HCT116 (cell line): ENCODE measurements at regions not wholly inside any gene's neighbourhood (a gene's known extent, or its start where the extent isn't known, plus 50 kb on each side); places are given as distances from the start of the nearest gene placed in this dataset.

ENCODE experiments used
- CBX3 ChIP-seq: IDR thresholded peaks from 2 replicates; pipeline ENCODE4 v1.6.1; 2012; ENCODE audit warnings: low read depth
- EZH2 ChIP-seq: fragments of 200-600 bp; sonication (generic); IDR thresholded peaks from 2 replicates; pipeline ENCODE4 v1.6.1; 2017; ENCODE audit warnings: antibody characterized with exemption, mixed run types
- EZH2phosphoT487 ChIP-seq: fragments of 200-600 bp; IDR thresholded peaks from 2 replicates; pipeline ENCODE4 v1.6.1; 2018; ENCODE audit warnings: antibody characterized with exemption, borderline replicate concordance
- POLR2A ChIP-seq: IDR thresholded peaks from 2 replicates; pipeline ENCODE4 v1.7.0; 2011; ENCODE audit warnings: borderline replicate concordance; ENCODE audit not compliant: insufficient read depth, insufficient read length; ENCODE audit errors: extremely low read depth
- RAD21 ChIP-seq: IDR thresholded peaks from 2 replicates; pipeline ENCODE4 v1.6.1; 2012; ENCODE audit warnings: low read depth, mild to moderate bottlenecking
- SIN3A ChIP-seq: IDR thresholded peaks from 2 replicates; pipeline ENCODE4 v1.6.1; 2012; ENCODE audit warnings: low read depth
- ZFX ChIP-seq: fragments of 450-650 bp; IDR thresholded peaks from 2 replicates; pipeline ENCODE4 v1.6.1; 2017
- ZNF274 ChIP-seq: fragments of 200-500 bp; sonication (Bioruptor generic); IDR thresholded peaks from 2 replicates; pipeline ENCODE4 v1.6.1; 2014; ENCODE audit warnings: mild to moderate bottlenecking, low read depth, low read length, inconsistent platforms
- TF ChIP-seq, protein P1 (sequence below): IDR thresholded peaks from 2 replicates; pipeline ENCODE4 v1.6.1; 2012
- TF ChIP-seq, protein P2 (sequence below), 3 experiments: fragments of 200-600 bp in 1 of 3; sonication (generic) in 1 of 3; IDR thresholded peaks in 2 of 3; conservative IDR thresholded peaks in 1 of 3; 2 replicates each; pipeline ENCODE4 v1.5.1; 2012 to 2017; ENCODE audit warnings: low read depth in 2 of 3, low read length in 2 of 3, antibody characterized with exemption in 1 of 3, borderline replicate concordance in 1 of 3, control low read depth in 1 of 3, mild to moderate bottlenecking in 1 of 3, mixed read lengths in 1 of 3, mixed run types in 1 of 3, moderate library complexity in 1 of 3; ENCODE audit not compliant: insufficient read depth in 1 of 3

DNA sequence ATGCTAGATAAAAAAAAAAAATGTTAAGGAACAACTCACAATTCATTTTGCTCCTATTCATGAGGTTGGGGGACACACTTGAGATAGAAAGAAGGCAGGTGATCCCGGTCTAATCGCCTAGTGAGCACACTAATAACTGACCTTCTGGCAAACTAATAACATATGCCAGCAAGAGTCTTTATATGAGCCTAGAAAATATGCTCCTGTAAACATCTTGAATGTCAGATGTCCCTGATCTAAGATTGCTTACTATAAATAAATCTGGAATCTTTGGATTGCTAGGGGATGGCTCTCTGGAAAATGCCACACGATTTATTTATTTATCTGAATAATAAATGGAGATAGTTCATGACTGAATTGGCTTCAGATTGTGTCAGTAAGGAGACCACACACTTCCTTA lies 821.9 kb downstream of the GRIK2 start:
- no peak for TF ChIP-seq EZH2
- no peak for TF ChIP-seq EZH2phosphoT487
- TF ChIP-seq RAD21: no peak
- TF ChIP-seq, protein P1, sequence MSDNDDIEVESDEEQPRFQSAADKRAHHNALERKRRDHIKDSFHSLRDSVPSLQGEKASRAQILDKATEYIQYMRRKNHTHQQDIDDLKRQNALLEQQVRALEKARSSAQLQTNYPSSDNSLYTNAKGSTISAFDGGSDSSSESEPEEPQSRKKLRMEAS: no peak
- no peak for TF ChIP-seq CBX3
- TF ChIP-seq, protein P2, sequence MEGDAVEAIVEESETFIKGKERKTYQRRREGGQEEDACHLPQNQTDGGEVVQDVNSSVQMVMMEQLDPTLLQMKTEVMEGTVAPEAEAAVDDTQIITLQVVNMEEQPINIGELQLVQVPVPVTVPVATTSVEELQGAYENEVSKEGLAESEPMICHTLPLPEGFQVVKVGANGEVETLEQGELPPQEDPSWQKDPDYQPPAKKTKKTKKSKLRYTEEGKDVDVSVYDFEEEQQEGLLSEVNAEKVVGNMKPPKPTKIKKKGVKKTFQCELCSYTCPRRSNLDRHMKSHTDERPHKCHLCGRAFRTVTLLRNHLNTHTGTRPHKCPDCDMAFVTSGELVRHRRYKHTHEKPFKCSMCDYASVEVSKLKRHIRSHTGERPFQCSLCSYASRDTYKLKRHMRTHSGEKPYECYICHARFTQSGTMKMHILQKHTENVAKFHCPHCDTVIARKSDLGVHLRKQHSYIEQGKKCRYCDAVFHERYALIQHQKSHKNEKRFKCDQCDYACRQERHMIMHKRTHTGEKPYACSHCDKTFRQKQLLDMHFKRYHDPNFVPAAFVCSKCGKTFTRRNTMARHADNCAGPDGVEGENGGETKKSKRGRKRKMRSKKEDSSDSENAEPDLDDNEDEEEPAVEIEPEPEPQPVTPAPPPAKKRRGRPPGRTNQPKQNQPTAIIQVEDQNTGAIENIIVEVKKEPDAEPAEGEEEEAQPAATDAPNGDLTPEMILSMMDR (IDR thresholded peaks at IDR 0.05 in 2 of 3, conservative IDR thresholded peaks at IDR 0.05 in 1 of 3; ENCODE audit: borderline replicate concordance in 1 of 3, insufficient read depth in 1 of 3, low read depth in 2 of 3, low read length in 2 of 3): no peak
- TF ChIP-seq ZNF274: no peak
- TF ChIP-seq POLR2A: no peak
- no peak for TF ChIP-seq SIN3A
- no peak for TF ChIP-seq ZFX
